ENCODE measurements at regions not wholly inside any gene's neighbourhood (a gene's known extent, or its start where the extent isn't known, plus 50 kb on each side); places are given as distances from the start of the nearest gene placed in this dataset.

DNA sequence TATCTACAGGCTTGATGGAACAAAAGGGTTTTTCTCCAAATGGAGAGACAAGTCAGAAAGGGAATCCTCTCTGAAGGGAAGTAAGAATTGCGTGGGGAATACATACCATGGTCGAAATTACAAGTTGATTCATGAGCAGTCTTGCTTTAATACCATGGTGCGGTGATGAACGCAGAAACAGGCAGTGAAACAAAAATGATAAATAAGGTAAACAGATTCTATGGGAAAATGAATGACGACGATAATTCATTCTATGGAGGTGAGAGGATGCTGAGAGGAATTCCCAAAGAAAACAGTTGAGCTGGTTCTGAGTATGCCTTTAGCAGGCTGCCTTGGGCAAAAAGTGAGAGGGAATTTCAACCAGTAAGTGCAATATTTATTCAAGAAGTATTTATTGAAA, 209.4 kb upstream of the RUNX1 start:
- TF ChIP-seq POLR2A (IDR thresholded peaks at IDR 0.05; ENCODE audit: low read length) (no peak), GATA1 (IDR thresholded peaks at IDR 0.05; ENCODE audit: low read depth, low read length) (no peak)

Measured in erythroblast (primary cell).